ENCODE measurements at regions not wholly inside any gene's neighbourhood (a gene's known extent, or its start where the extent isn't known, plus 50 kb on each side); places are given as distances from the start of the nearest gene placed in this dataset.
"Not testable (repeated sequence)": the region's sequence is repeated elsewhere in the genome, so short reads cannot be mapped to it uniquely, and the experiment has no call there.

- not testable (repeated sequence) for ATAC-seq (replicated peaks); DNase-seq; H3K27me3 Mint-ChIP-seq; H3K9me3 Mint-ChIP-seq
- H3K27ac Mint-ChIP-seq: peak overlapping the region; percentile 95 to 99
- H3K4me3 Mint-ChIP-seq: peak overlapping the region in 1 of 2 donors; percentile 84
- H3K4me1 Mint-ChIP-seq (ENCODE audit: low read depth in 2 of 2): peaks cover 30 to 53% of the 10 kb centered on the region in 2 donors
- H3K36me3 Mint-ChIP-seq (ENCODE audit: insufficient read depth): peaks cover 18% of the 10 kb centered on the region
Measured at GRCh38 chr1:192517716-192518355, 57.7 kb upstream of the RGS1 start.

DNA sequence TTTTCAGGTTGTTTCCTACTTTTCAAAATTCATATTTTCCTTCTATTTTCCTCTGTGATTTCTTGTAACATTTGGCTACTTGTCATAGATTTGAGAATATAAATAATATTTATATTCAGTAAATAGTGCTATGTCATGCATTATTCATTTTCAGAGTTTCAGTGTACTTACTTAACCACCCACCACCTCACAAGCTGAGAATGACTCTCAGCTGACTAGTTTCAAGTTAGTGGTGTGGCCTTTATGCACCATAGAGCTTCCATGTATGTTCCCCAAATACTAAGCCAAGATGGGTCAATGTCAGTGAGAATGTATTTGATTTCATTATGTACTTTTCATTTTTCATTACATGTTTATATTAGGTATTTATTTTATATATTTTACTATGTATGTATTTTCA is 56.9 kb upstream of the RGS1 start:
- Mint-ChIP-seq H3K27me3 (no peaks in the 10 kb centered on the region), H3K36me3 (ENCODE audit: insufficient read depth) (peaks cover 18% of the 10 kb centered on the region), H3K27ac (no peak overlapping the region), H3K4me3 (no peak overlapping the region), H3K9me3 (no peaks in the 10 kb centered on the region), H3K4me1 (ENCODE audit: low read depth in 2 of 2) (peaks cover 27 to 50% of the 10 kb centered on the region in 2 donors)
- ATAC-seq (replicated peaks) (no peak), DNase-seq (no peak)

GRCh38 chr1:192521734-192522133 is 53.8 kb upstream of the RGS1 start:
- Mint-ChIP-seq H3K4me1 (ENCODE audit: low read depth in 2 of 2) (peaks cover 20 to 38% of the 10 kb centered on the region in 2 donors), H3K36me3 (ENCODE audit: insufficient read depth) (peaks cover 11% of the 10 kb centered on the region), H3K27me3 (no peaks in the 10 kb centered on the region)

GRCh38 chr1:192522673-192523072 is 52.9 kb upstream of the RGS1 start:
- H3K27ac Mint-ChIP-seq: no peak overlapping the region
- no peak for DNase-seq
- H3K27me3 Mint-ChIP-seq: no peaks in the 10 kb centered on the region
- ATAC-seq (replicated peaks): no peak
- peaks cover 15 to 31% of the 10 kb centered on the region in 2 donors for H3K4me1 Mint-ChIP-seq (ENCODE audit: low read depth in 2 of 2)
- H3K4me3 Mint-ChIP-seq: no peak overlapping the region
- peaks cover 4% of the 10 kb centered on the region for H3K36me3 Mint-ChIP-seq (ENCODE audit: insufficient read depth)
- H3K9me3 Mint-ChIP-seq: no peaks in the 10 kb centered on the region

More at GRCh38 chr1:192521734-192522133, 53.8 kb upstream of the RGS1 start:
- Mint-ChIP-seq H3K4me3 (no peak overlapping the region), H3K9me3 (no peaks in the 10 kb centered on the region), H3K27ac (peak overlapping the region in 1 of 2 donors; percentile 91)
- ATAC-seq (replicated peaks) (no peak), DNase-seq (no peak)

- Mint-ChIP-seq H3K36me3 (ENCODE audit: insufficient read depth) (no peaks in the 10 kb centered on the region), H3K27ac (no peak overlapping the region), H3K4me3 (no peak overlapping the region), H3K4me1 (ENCODE audit: low read depth in 2 of 2) (peaks cover 16 to 34% of the 10 kb centered on the region in 2 donors), H3K9me3 (no peaks in the 10 kb centered on the region), H3K27me3 (no peaks in the 10 kb centered on the region)
- DNase-seq: no peak
- ATAC-seq (replicated peaks): no peak
Measured at GRCh38 chr1:192524223-192524622, 51.4 kb upstream of the RGS1 start.
